GM12878 (cell line): ENCODE measurements at regions not wholly inside any gene's neighbourhood (a gene's known extent, or its start where the extent isn't known, plus 50 kb on each side); places are given as distances from the start of the nearest gene placed in this dataset.

Source experiments
- ATAC-seq: fragments of 200-7000 bp; cut with Tn5 transposase; 3 replicates; pipeline ENCODE4 v1.9.1; 2020; ENCODE audit warnings: mild to moderate bottlenecking, moderate library complexity
- BruUV-seq: library from RNA; stranded (reverse); fragments of 400-500 nt; replicated peaks from 2 replicates; lab custom pipeline; 2021; lab: Mats Ljungman, UMichigan
- CTCF ChIA-PET: fragments of 300-600 bp; sonication (Branson Sonifier 250); formaldehyde crosslinking; extraction: SDS; loops from one replicate; lab custom pipeline; 2021; ENCODE audit warnings: inconsistent platforms; lab: Yijun Ruan, JAX
- POLR2A ChIA-PET: fragments of 350-600 bp; formaldehyde crosslinking; extraction: SDS; loops from one replicate; lab custom pipeline; 2021; ENCODE audit warnings: inconsistent platforms; lab: Charles Lee
- RAD21 ChIA-PET: fragments of 300-600 bp; sonication (Branson Sonifier 250); formaldehyde crosslinking; loops from one replicate; lab custom pipeline; 2023; ENCODE audit warnings: antibody characterized with exemption; ENCODE audit not compliant: unreplicated experiment; lab: Charles Lee
- SMC1A ChIA-PET: fragments of 300-600 bp; sonication (Branson Sonifier 250); formaldehyde crosslinking; loops from one replicate; lab custom pipeline; 2023; ENCODE audit not compliant: unreplicated experiment, uncharacterized antibody; lab: Charles Lee
- DNase-seq: peaks from one replicate; pipeline ENCODE4 v3.0.0-alpha.2; 2011; ENCODE audit warnings: low read depth, low spot score
- FAIRE-seq: peaks from 3 replicates; lab custom pipeline; 2011; peaks lifted over from hg19 to GRCh38; lab: Jason Lieb, UNC
- H2AFZ ChIP-seq: 2 replicates; pipeline ENCODE4 v1.6.0; 2011; ENCODE audit warnings: low read depth, low read length, control low read depth; ENCODE audit not compliant: control insufficient read depth
- H3K27ac ChIP-seq: 2 replicates; pipeline ENCODE4 v1.5.1; 2011; ENCODE audit warnings: control low read depth; ENCODE audit not compliant: control insufficient read depth, insufficient read depth
- H3K27me3 ChIP-seq, 2 experiments: replicated peaks in 1 of 2; 2 replicates each; pipeline versions ENCODE4 v1.6.0 to v1.6.1; 2011; ENCODE audit warnings: low read length in 1 of 2; ENCODE audit not compliant: control insufficient read depth in 2 of 2, insufficient read depth in 2 of 2
- H3K36me3 ChIP-seq, 2 experiments: 2 replicates each; pipeline ENCODE4 v1.5.1; 2011; ENCODE audit warnings: low read length in 1 of 2; ENCODE audit not compliant: control insufficient read depth in 2 of 2, insufficient read depth in 2 of 2
- H3K4me1 ChIP-seq: 2 replicates; pipeline ENCODE4 v1.6.1; 2011; ENCODE audit warnings: mild to moderate bottlenecking, low read length, moderate library complexity, mixed read lengths; ENCODE audit not compliant: control insufficient read depth, insufficient read depth
- H3K4me2 ChIP-seq: 2 replicates; pipeline ENCODE4 v1.6.0; 2011; ENCODE audit warnings: control low read depth; ENCODE audit not compliant: control insufficient read depth, insufficient read depth
- H3K4me3 ChIP-seq: fragments of 200-600 bp; sonication (generic); 2 replicates; pipeline ENCODE4 v1.5.1; 2016
- H3K79me2 ChIP-seq: 2 replicates; pipeline ENCODE4 v1.6.0; 2011; ENCODE audit warnings: low read length; ENCODE audit not compliant: control insufficient read depth, insufficient read depth
- H3K9ac ChIP-seq: 2 replicates; pipeline ENCODE4 v1.8.0; 2011; ENCODE audit warnings: low read length, control low read depth, mixed read lengths; ENCODE audit not compliant: control insufficient read depth, insufficient read depth
- H3K9me3 ChIP-seq: replicated peaks from 3 replicates; pipeline ENCODE4 v1.5.1; 2011; ENCODE audit warnings: mild to moderate bottlenecking, low read length; ENCODE audit not compliant: control insufficient read depth, insufficient read depth
- H4K20me1 ChIP-seq: 2 replicates; pipeline ENCODE4 v1.6.0; 2011; ENCODE audit not compliant: control insufficient read depth, insufficient read depth
- JUNB ChIP-seq: IDR thresholded peaks from 2 replicates; pipeline ENCODE4 v1.6.1; 2016; ENCODE audit warnings: antibody characterized with exemption, mild to moderate bottlenecking
- POU2F2 ChIP-seq: IDR thresholded peaks from 3 replicates; pipeline ENCODE4 v1.6.1; 2011; ENCODE audit warnings: low read depth, mild to moderate bottlenecking, low read length, borderline replicate concordance
- SMAD1 ChIP-seq: fragments of 450-650 bp; IDR thresholded peaks from 2 replicates; pipeline ENCODE4 v1.6.1; 2018; ENCODE audit warnings: mild to moderate bottlenecking, low read depth; ENCODE audit not compliant: partially characterized antibody
- SMARCA5 ChIP-seq: fragments of 450-650 bp; IDR thresholded peaks from 2 replicates; pipeline ENCODE4 v1.6.1; 2017; ENCODE audit warnings: mild to moderate bottlenecking
- ZNF622 ChIP-seq: fragments of 450-650 bp; IDR thresholded peaks from 2 replicates; pipeline ENCODE4 v1.6.1; 2017; ENCODE audit warnings: mild to moderate bottlenecking, inconsistent platforms
- in situ Hi-C: fragments of 300-500 bp; cut with MboI; formaldehyde crosslinking; loops from 9 replicates; pipeline ENCODE4 v1.14.3; 2018; ENCODE audit warnings: mixed read lengths
- intact Hi-C: fragments of 100-400 bp; cut with micrococcal nuclease; formaldehyde crosslinking; loops from one replicate; pipeline ENCODE4 v1.14.2; 2022; ENCODE audit not compliant: unreplicated experiment
- TF ChIP-seq, protein P1 (sequence below): fragments of 450-650 bp; IDR thresholded peaks from 2 replicates; pipeline ENCODE4 v1.6.1; 2017; ENCODE audit warnings: low read depth, mild to moderate bottlenecking, moderate library complexity

- BruUV-seq = no TSS peak
- DNase-seq (no peak), FAIRE-seq (no peak), ATAC-seq (no peak)
- ChIA-PET CTCF (no interaction called here), RAD21 (interaction anchor here (0.6 kb wide), 1 partner anchor 14 kb away, joined by 3 read pairs; no protein-coding TSS in a partner anchor), POLR2A (no interaction called here), SMC1A (no interaction called here)
- Histone ChIP-seq H2AFZ (no peak overlapping the region), H3K79me2 (no peaks in the 10 kb centered on the region), H3K9ac (no peak overlapping the region), H3K9me3 (no peaks in the 10 kb centered on the region; the same call in 2 of the 3 replicates), H3K4me1 (no peaks in the 10 kb centered on the region), H3K27ac (no peak overlapping the region), H3K27me3 (no peaks in the 10 kb centered on the region), H3K4me3 (no peak overlapping the region), H4K20me1 (no peaks in the 10 kb centered on the region), H3K36me3 (no peaks in the 10 kb centered on the region), H3K4me2 (no peak overlapping the region)
- no peak for TF ChIP-seq JUNB
- TF ChIP-seq POU2F2 = no peak
- TF ChIP-seq, protein P1, sequence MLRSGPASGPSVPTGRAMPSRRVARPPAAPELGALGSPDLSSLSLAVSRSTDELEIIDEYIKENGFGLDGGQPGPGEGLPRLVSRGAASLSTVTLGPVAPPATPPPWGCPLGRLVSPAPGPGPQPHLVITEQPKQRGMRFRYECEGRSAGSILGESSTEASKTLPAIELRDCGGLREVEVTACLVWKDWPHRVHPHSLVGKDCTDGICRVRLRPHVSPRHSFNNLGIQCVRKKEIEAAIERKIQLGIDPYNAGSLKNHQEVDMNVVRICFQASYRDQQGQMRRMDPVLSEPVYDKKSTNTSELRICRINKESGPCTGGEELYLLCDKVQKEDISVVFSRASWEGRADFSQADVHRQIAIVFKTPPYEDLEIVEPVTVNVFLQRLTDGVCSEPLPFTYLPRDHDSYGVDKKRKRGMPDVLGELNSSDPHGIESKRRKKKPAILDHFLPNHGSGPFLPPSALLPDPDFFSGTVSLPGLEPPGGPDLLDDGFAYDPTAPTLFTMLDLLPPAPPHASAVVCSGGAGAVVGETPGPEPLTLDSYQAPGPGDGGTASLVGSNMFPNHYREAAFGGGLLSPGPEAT = no peak
- TF ChIP-seq ZNF622 = no peak
- no peak for TF ChIP-seq SMAD1
- no peak for TF ChIP-seq SMARCA5
- intact Hi-C loops (no loop called here), in situ Hi-C loops (no loop called here)
Observed at GRCh38 chr6:169101981-169102380, 151.7 kb downstream of the THBS2 start.
